Motor neuron (in vitro differentiated cells): ENCODE measurements at regions not wholly inside any gene's neighbourhood (a gene's known extent, or its start where the extent isn't known, plus 50 kb on each side); places are given as distances from the start of the nearest gene placed in this dataset.
"Not testable (repeated sequence)": the region's sequence is repeated elsewhere in the genome, so short reads cannot be mapped to it uniquely, and the experiment has no call there.

Source experiments
- ATAC-seq, 8 experiments: fragments of 200-7000 bp; cut with Tn5 transposase; replicated peaks in 6 of 8; 2 replicates each; pipeline ENCODE4 v1.8.0; 2021; ENCODE audit warnings: mild to moderate bottlenecking in 8 of 8, moderate library complexity in 8 of 8
- H3K27ac ChIP-seq, 2 donors: fragments of 250-450 bp; sonication (Bioruptor Pico); 2 replicates each; pipeline ENCODE4 v1.9.0; 2021; ENCODE audit warnings: antibody characterized with exemption in 2 of 2, mild to moderate bottlenecking in 2 of 2, moderate library complexity in 1 of 2
- H3K4me1 ChIP-seq, 2 donors: fragments of 250-450 bp; sonication (Bioruptor Pico); replicated peaks in 1 of 2; 2 replicates each; pipeline ENCODE4 v1.6.1; 2021; ENCODE audit warnings: antibody characterized with exemption in 2 of 2, mild to moderate bottlenecking in 2 of 2, moderate library complexity in 1 of 2
- H3K4me3 ChIP-seq, 5 donors: fragments of 250-450 bp; sonication (Bioruptor Pico); 2 replicates each; pipeline ENCODE4 v1.9.0; 2021; ENCODE audit warnings: antibody characterized with exemption in 5 of 5, mild to moderate bottlenecking in 5 of 5, moderate library complexity in 4 of 5
- WGBS, 10 experiments: fragments of 450-650 bp; shearing (Covaris generic); methylation state at CpG; one replicate each; pipeline ENCODE4 v1.0.0; 2022; 5-methylcytosine and 5-hydroxymethylcytosine counted together
- in situ Hi-C, 9 experiments: fragments of 400-800 bp; cut with MboI; loops; one replicate each; pipeline ENCODE4 v1.15.0; 2021; ENCODE audit warnings: low sequenced_read_pairs in 9 of 9, low pct_unique_long_range_greater_than_20kb in 2 of 9; ENCODE audit not compliant: unreplicated experiment in 9 of 9

DNA sequence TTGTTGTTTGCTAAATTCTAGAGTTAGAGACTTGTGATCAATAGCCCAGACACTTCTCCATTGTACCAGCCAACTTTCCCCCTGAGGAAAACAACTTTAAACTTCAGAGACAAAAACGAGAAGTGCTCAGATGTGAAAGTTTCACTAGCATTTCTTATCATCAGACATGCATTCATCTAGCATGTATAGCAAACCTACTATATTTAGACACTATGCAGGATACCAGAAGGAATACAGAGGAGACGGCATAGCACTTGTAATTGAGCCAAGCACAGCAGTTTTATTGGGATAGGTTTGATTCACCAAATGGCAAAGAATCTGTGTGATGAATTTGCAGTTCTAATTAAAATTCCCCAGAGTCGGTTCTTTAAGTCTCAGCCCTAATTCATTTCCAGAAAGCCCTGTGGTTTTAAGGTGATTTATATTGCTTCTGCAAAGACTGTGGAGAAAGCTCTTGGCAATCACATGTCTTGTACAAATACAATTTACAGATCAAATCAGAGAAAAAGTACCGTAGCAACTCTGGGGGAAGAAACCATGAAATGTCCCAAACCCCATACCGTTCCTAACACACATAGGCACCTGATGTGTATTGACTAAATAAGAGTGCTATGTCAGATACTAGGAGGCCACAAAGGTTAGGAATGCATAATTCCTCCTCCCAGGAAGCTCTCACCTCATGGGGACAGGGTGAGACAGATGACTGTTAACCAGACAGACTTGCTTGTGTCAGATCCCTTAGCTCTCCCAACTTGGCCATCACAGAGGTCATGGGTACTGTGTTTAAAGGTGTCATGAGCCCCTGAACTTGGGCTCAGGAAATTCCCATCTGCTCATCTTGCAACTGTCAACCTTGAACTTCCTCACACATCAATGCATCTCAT is 69.6 kb upstream of the KRAS start:
- H3K27ac ChIP-seq, result no peak overlapping the region
- WGBS, 10 experiments, result 36 to 83% (median 66%) methylated on average over 1 to 5 of the region's 5 CpGs
- H3K4me1 ChIP-seq, result peaks cover 3 to 4% of the 10 kb centered on the region in 2 donors
- no peak overlapping the region for H3K4me3 ChIP-seq
- ATAC-seq, result peak in 6 of 8 experiments; percentile 30 to 85 (median 50)
- in situ Hi-C loops, result no loop called here

DNA sequence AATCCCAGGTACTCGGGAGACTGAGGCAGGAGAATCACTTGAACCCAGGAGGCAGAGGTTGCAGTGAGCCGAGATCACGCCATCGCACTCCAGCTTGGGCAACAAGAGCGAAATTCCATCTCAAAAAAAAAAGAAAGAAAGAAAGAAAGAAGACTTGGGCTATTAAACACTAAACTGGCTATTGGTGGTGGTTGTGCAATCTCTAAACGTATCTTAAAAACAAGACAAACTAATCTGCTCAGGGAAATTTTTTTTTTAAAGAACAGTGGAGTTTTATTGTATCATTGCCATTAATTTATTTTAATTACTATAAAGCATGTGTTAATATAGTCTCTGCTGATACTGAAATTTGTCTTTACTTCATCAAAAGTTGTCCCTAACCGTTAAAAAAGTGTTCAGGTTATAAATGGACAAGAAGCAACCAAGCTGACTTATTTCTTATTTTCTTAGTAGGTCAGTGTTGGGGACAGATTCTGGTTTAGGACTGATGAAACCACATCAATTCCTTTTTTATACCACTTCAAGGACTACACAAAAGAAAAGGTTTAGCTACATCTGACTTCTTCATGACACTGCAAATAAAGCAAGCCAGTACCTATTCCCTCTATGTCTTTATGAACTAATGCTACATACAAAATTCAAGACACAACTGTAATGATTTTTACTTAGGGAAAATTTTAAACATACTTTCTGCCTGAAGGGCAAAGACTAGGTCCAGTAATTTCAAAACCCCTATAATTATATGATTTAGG is 68.7 kb upstream of the KRAS start:
- no peak for ATAC-seq
- in situ Hi-C loops, result no loop called here
- H3K27ac ChIP-seq, result no peak overlapping the region
- 38 to 100% (median 92%) methylated on average over 1 to 7 of the region's 7 CpGs for WGBS, 10 experiments
- no peak overlapping the region for H3K4me3 ChIP-seq
- peaks cover 3 to 4% of the 10 kb centered on the region in 2 donors for H3K4me1 ChIP-seq

DNA sequence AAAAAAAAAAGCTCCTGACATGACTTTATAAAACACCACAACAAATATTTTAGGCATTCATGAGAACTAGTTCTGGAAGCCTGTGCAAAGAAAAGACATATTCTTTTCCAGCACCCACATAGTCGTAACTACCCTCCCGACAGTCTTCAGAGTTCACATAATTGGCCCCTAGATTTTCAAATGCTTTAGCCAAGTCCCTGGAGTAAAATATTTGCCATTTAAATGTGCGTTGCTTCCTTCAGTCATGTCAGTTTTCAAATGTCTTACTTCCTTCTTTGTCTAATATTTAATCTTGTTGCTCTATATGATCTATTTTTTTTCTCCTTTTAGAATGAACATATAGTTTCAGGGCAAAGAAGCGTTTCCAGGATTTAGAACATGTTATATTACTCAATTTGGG is 66.8 kb upstream of the KRAS start:
- H3K4me1 ChIP-seq, result peaks cover 3 to 4% of the 10 kb centered on the region in 2 donors
- WGBS, 10 experiments, result 30 to 89% (median 80%) methylated on average over 3 to 4 of the region's 4 CpGs; no CpG with 5 or more reads in 1 of the 10 experiments
- ATAC-seq, result no peak

DNA sequence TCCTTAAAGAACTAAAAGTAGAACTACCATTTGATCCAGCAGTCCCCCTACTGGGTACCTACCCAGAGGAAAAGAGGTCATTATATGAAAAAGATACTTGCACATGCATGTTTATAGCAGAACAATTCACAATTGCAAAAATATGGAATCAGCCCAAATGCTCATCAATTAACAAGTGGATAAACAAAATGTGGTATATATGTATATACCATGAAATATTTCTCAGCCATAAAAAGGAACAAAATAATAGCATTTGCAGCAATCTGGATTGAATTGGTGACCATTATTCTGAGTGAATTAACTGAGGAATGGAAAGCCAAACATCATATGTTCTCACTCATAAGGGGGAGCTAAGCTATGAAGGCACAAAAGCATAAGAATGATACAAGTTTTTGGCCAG is 64.7 kb upstream of the KRAS start:
- Histone ChIP-seq H3K4me3 (no peak overlapping the region), H3K27ac (no peak overlapping the region), H3K4me1 (peaks cover 0 to 3% of the 10 kb centered on the region in 2 donors)
- in situ Hi-C loops, result no loop called here
- no peak for ATAC-seq

More for the DNA sequence above, 66.8 kb upstream of the KRAS start:
- Histone ChIP-seq H3K4me3 (no peak overlapping the region), H3K27ac (no peak overlapping the region)
- in situ Hi-C loops, result no loop called here

GRCh38 chr12:25313266-25313990 is 62.7 kb upstream of the KRAS start:
- H3K27ac ChIP-seq, in situ Hi-C loops, H3K4me3 ChIP-seq, H3K4me1 ChIP-seq: not testable (repeated sequence)
- WGBS, 10 experiments, result 0 to 100% (median 63%) methylated on average over 1 to 4 of the region's 4 CpGs; no CpG with 5 or more reads in 3 of the 10 experiments
- ATAC-seq, result peak in 2 of 8 experiments; percentile 70 to 87

- no peak for ATAC-seq
- 0 to 100% (median 72%) methylated on average over 1 to 2 of the region's 3 CpGs for WGBS, 10 experiments
- no peaks in the 10 kb centered on the region for H3K4me1 ChIP-seq
- no peak overlapping the region for H3K27ac ChIP-seq
- in situ Hi-C loops, result no loop called here
- no peak overlapping the region for H3K4me3 ChIP-seq
Measured at GRCh38 chr12:25311506-25311905, 60.8 kb upstream of the KRAS start.

DNA sequence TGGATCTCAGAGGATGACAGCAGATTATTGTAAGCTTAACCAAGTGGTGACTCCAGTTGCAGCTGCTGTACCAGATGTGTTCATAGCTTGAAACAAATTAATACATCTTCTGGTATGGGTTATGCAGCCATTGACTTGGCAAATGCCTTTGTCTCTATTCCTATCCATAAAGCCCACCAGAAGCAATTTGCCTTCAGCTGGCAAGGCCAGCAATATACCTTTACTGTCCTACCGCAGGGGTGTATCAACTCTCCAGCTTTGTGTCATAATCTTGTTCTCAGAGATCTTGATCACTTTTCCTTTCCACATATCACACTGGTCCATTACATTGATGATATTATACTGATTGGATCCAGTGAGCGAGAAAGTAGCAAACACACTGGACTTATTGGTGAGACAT is 59.3 kb upstream of the KRAS start:
- ATAC-seq, H3K4me3 ChIP-seq, in situ Hi-C loops, H3K27ac ChIP-seq, H3K4me1 ChIP-seq: not testable (repeated sequence)
- 57 to 100% (median 84%) methylated on average over 1 to 2 of the region's 2 CpGs; no CpG with 5 or more reads in 2 of the 10 experiments for WGBS, 10 experiments

DNA sequence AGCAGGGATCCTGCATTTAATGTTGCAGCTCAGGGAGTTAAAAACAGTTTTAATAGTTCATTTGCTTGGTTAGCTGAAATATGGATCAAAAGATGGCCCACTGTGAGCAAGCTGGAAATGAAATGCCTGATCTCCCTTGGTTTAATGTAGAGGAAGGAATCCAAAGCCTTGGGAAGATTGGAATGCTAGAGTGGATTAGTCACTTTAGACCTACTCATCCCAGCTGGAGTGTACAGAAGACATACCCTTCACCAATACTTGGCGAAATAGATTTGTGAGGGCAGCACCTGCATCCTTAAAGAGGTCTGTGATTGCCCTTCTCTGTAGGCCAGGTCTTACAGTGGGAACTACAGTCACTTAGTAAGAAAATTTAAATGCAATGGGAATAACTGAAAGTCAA is 58.0 kb upstream of the KRAS start:
- 0 to 83% (median 58%) methylated on average over 1 of the region's 1 CpG; no CpG with 5 or more reads in 6 of the 10 experiments for WGBS, 10 experiments
- in situ Hi-C loops, result no loop called here
- no peaks in the 10 kb centered on the region for H3K4me1 ChIP-seq
- H3K27ac ChIP-seq, result no peak overlapping the region
- H3K4me3 ChIP-seq, result no peak overlapping the region
- no peak for ATAC-seq

DNA sequence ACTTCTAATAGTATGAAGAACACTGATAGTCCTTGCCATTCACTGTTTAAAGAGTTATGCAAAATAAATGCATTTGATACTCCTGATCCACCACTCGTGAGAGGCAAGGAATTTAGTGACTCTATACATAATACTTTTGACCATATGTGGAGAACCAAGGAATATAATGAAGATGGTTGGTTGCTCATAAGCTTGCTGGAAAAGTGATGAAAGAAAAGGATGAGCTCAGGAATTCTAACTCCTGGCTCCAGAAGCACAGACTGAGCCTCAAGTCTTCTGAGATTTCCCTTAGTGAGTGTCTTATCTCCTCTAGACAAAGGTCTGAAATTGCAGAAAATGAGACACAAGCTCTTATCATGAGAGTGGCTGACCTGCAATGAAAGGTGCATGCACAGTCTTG is 57.1 kb upstream of the KRAS start:
- no peak overlapping the region for H3K27ac ChIP-seq
- ATAC-seq, result peak in 2 of 8 experiments; percentile 42 to 47
- in situ Hi-C loops, result no loop called here
- no peaks in the 10 kb centered on the region for H3K4me1 ChIP-seq
- 0 to 71% (median 29%) methylated on average over 1 of the region's 1 CpG; no CpG with 5 or more reads in 1 of the 10 experiments for WGBS, 10 experiments
- H3K4me3 ChIP-seq, result no peak overlapping the region

- in situ Hi-C loops, result no loop called here
- ATAC-seq, result peak in 1 of 8 experiments; percentile 15
- Histone ChIP-seq H3K4me1 (no peaks in the 10 kb centered on the region), H3K4me3 (no peak overlapping the region), H3K27ac (no peak overlapping the region)
- WGBS, 10 experiments, result 0 to 100% (median 77%) methylated on average over 1 to 3 of the region's 3 CpGs; no CpG with 5 or more reads in 1 of the 10 experiments
Measured at GRCh38 chr12:25301798-25302197, 51.1 kb upstream of the KRAS start.
